HEK293 (cell line): ENCODE measurements at regions not wholly inside any gene's neighbourhood (a gene's known extent, or its start where the extent isn't known, plus 50 kb on each side); places are given as distances from the start of the nearest gene placed in this dataset.

Source experiments
- TCF7L2 ChIP-seq: IDR thresholded peaks from 2 replicates; pipeline ENCODE4 v1.6.1; 2011; ENCODE audit warnings: low read depth, mild to moderate bottlenecking, inconsistent platforms, low read length, moderate library complexity, borderline replicate concordance
- ZNF324 ChIP-seq: fragments of 450-650 bp; formaldehyde crosslinking; IDR thresholded peaks from 2 replicates; pipeline ENCODE4 v1.5.1; 2016; ENCODE audit warnings: missing biosample characterization, missing genetic modification characterization
- ZNF391 ChIP-seq: fragments of 450-650 bp; formaldehyde crosslinking; IDR thresholded peaks from 2 replicates; pipeline ENCODE4 v1.5.1; 2016; ENCODE audit warnings: low read depth, missing biosample characterization, missing genetic modification characterization, borderline replicate concordance
- ZNF423 ChIP-seq: fragments of 450-650 bp; formaldehyde crosslinking; IDR thresholded peaks from 2 replicates; pipeline ENCODE4 v1.5.1; 2016; ENCODE audit warnings: missing biosample characterization, missing genetic modification characterization
- ZNF791 ChIP-seq: fragments of 450-650 bp; formaldehyde crosslinking; IDR thresholded peaks from 2 replicates; pipeline ENCODE4 v1.5.1; 2016; ENCODE audit warnings: missing biosample characterization, missing genetic modification characterization
- TF ChIP-seq, protein P1 (sequence below): fragments of 450-650 bp; formaldehyde crosslinking; IDR thresholded peaks from 2 replicates; pipeline ENCODE4 v1.5.1; 2016; ENCODE audit warnings: missing biosample characterization, missing genetic modification characterization
- TF ChIP-seq, protein P2 (sequence below): fragments of 450-650 bp; formaldehyde crosslinking; IDR thresholded peaks from 2 replicates; pipeline ENCODE4 v1.5.1; 2016; ENCODE audit warnings: missing biosample characterization, missing genetic modification characterization
- TF ChIP-seq, protein P3 (sequence below): fragments of 450-650 bp; formaldehyde crosslinking; IDR thresholded peaks from 2 replicates; pipeline ENCODE4 v1.5.1; 2016; ENCODE audit warnings: missing biosample characterization, missing genetic modification characterization, low read depth
- TF ChIP-seq, protein P4 (sequence below): fragments of 450-650 bp; formaldehyde crosslinking; IDR thresholded peaks from 2 replicates; pipeline ENCODE4 v1.5.1; 2016; ENCODE audit warnings: missing biosample characterization, missing genetic modification characterization

DNA sequence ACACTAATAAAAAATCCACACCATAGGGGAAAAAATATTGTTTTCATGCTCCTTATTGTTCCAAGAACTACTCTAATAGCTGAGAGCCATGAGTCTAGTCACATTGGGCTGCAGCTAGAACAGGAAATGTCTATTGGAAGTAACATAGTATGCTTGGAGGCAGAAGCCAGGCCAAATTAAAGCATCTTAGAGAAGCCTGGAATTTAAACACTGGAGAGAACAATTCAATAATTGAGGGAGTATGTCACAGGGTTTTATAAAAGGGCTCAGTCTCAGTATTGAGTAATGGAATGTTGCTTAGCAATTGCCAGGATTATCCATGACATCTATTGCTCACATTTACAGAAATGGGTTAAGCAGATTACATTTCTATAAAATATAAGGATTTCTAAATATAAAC is 471.3 kb downstream of the LMO4 start:
- TF ChIP-seq ZNF324 (tag by site-specific recombination), result no peak
- TF ChIP-seq, protein P1, sequence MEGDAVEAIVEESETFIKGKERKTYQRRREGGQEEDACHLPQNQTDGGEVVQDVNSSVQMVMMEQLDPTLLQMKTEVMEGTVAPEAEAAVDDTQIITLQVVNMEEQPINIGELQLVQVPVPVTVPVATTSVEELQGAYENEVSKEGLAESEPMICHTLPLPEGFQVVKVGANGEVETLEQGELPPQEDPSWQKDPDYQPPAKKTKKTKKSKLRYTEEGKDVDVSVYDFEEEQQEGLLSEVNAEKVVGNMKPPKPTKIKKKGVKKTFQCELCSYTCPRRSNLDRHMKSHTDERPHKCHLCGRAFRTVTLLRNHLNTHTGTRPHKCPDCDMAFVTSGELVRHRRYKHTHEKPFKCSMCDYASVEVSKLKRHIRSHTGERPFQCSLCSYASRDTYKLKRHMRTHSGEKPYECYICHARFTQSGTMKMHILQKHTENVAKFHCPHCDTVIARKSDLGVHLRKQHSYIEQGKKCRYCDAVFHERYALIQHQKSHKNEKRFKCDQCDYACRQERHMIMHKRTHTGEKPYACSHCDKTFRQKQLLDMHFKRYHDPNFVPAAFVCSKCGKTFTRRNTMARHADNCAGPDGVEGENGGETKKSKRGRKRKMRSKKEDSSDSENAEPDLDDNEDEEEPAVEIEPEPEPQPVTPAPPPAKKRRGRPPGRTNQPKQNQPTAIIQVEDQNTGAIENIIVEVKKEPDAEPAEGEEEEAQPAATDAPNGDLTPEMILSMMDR (tag by site-specific recombination), result no peak
- no peak for TF ChIP-seq ZNF391
- TF ChIP-seq, protein P2, sequence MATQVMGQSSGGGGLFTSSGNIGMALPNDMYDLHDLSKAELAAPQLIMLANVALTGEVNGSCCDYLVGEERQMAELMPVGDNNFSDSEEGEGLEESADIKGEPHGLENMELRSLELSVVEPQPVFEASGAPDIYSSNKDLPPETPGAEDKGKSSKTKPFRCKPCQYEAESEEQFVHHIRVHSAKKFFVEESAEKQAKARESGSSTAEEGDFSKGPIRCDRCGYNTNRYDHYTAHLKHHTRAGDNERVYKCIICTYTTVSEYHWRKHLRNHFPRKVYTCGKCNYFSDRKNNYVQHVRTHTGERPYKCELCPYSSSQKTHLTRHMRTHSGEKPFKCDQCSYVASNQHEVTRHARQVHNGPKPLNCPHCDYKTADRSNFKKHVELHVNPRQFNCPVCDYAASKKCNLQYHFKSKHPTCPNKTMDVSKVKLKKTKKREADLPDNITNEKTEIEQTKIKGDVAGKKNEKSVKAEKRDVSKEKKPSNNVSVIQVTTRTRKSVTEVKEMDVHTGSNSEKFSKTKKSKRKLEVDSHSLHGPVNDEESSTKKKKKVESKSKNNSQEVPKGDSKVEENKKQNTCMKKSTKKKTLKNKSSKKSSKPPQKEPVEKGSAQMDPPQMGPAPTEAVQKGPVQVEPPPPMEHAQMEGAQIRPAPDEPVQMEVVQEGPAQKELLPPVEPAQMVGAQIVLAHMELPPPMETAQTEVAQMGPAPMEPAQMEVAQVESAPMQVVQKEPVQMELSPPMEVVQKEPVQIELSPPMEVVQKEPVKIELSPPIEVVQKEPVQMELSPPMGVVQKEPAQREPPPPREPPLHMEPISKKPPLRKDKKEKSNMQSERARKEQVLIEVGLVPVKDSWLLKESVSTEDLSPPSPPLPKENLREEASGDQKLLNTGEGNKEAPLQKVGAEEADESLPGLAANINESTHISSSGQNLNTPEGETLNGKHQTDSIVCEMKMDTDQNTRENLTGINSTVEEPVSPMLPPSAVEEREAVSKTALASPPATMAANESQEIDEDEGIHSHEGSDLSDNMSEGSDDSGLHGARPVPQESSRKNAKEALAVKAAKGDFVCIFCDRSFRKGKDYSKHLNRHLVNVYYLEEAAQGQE (tag by site-specific recombination), result no peak
- TF ChIP-seq, protein P3, sequence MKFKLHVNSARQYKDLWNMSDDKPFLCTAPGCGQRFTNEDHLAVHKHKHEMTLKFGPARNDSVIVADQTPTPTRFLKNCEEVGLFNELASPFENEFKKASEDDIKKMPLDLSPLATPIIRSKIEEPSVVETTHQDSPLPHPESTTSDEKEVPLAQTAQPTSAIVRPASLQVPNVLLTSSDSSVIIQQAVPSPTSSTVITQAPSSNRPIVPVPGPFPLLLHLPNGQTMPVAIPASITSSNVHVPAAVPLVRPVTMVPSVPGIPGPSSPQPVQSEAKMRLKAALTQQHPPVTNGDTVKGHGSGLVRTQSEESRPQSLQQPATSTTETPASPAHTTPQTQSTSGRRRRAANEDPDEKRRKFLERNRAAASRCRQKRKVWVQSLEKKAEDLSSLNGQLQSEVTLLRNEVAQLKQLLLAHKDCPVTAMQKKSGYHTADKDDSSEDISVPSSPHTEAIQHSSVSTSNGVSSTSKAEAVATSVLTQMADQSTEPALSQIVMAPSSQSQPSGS (tag by site-specific recombination), result no peak
- no peak for TF ChIP-seq ZNF791 (tag by site-specific recombination)
- TF ChIP-seq ZNF423, result no peak
- TF ChIP-seq TCF7L2, result no peak
- TF ChIP-seq, protein P4, sequence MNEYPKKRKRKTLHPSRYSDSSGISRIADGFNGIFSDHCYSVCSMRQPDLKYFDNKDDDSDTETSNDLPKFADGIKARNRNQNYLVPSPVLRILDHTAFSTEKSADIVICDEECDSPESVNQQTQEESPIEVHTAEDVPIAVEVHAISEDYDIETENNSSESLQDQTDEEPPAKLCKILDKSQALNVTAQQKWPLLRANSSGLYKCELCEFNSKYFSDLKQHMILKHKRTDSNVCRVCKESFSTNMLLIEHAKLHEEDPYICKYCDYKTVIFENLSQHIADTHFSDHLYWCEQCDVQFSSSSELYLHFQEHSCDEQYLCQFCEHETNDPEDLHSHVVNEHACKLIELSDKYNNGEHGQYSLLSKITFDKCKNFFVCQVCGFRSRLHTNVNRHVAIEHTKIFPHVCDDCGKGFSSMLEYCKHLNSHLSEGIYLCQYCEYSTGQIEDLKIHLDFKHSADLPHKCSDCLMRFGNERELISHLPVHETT (tag by site-specific recombination), result no peak
